Peyer's patch (tissue), 4 donors: ENCODE measurements at regions not wholly inside any gene's neighbourhood (a gene's known extent, or its start where the extent isn't known, plus 50 kb on each side); places are given as distances from the start of the nearest gene placed in this dataset.

Experiments used
- DNase-seq, 3 donors: peaks; one replicate each; pipeline ENCODE4 v3.0.0-alpha.2; 2017 to 2019
- H3K27ac ChIP-seq, 4 donors: fragments of 200-600 bp; sonication (generic); one replicate each; pipeline ENCODE4 v1.5.1; 2016 to 2019
- H3K27me3 ChIP-seq, 2 donors: fragments of 200-600 bp; sonication (generic); one replicate each; pipeline ENCODE4 v1.5.1; 2019
- H3K36me3 ChIP-seq, 3 donors: fragments of 200-600 bp; sonication (generic); one replicate each; pipeline ENCODE4 v1.5.1; 2016 to 2019
- H3K4me1 ChIP-seq, 4 donors: fragments of 200-600 bp; sonication (generic); one replicate each; pipeline ENCODE4 v1.5.1; 2016 to 2019
- H3K4me3 ChIP-seq, 4 donors: fragments of 200-600 bp; sonication (generic); 1 replicate in 3 of 4; 2 replicates in 1 of 4; pipeline ENCODE4 v1.5.1; 2016 to 2019; ENCODE audit warnings: mild to moderate bottlenecking in 1 of 4
- H3K9me3 ChIP-seq, 4 donors: fragments of 200-600 bp; sonication (generic); one replicate each; pipeline ENCODE4 v1.5.1; 2016 to 2019; ENCODE audit warnings: mild to moderate bottlenecking in 1 of 4
- CTCF ChIP-seq, 6 experiments: fragments of 450-650 bp in 4 of 6; fragments of 200-600 bp in 2 of 6; sonication (generic) in 1 of 6; IDR thresholded peaks; one replicate each; pipeline ENCODE4 v1.5.1; 2017 to 2019; ENCODE audit warnings: antibody characterized with exemption in 6 of 6, mild to moderate bottlenecking in 3 of 6, moderate library complexity in 1 of 6
- POLR2A ChIP-seq, 2 donors: fragments of 450-650 bp; IDR thresholded peaks; one replicate each; pipeline ENCODE4 v1.5.1; 2017; ENCODE audit warnings: antibody characterized with exemption in 2 of 2, mild to moderate bottlenecking in 2 of 2, moderate library complexity in 2 of 2

GRCh38 chr13:107190065-107190464 lies 622.1 kb upstream of the ARGLU1 start:
- no peak overlapping the region for H3K27ac ChIP-seq
- H3K27me3 ChIP-seq: no peaks in the 10 kb centered on the region
- no peak for DNase-seq

GRCh38 chr13:107185889-107186288 lies 618.0 kb upstream of the ARGLU1 start:
- H3K9me3 ChIP-seq: no peaks in the 10 kb centered on the region
- no peaks in the 10 kb centered on the region for H3K4me1 ChIP-seq
- no peak overlapping the region for H3K27ac ChIP-seq
- no peak overlapping the region for H3K4me3 ChIP-seq
- no peak for TF ChIP-seq POLR2A (IDR thresholded peaks at IDR 0.05)
- TF ChIP-seq CTCF (IDR thresholded peaks at IDR 0.05): no peak
- H3K36me3 ChIP-seq: no peaks in the 10 kb centered on the region
- H3K27me3 ChIP-seq: no peaks in the 10 kb centered on the region
- no peak for DNase-seq

More at GRCh38 chr13:107190065-107190464, 622.1 kb upstream of the ARGLU1 start:
- Histone ChIP-seq H3K4me1 (no peaks in the 10 kb centered on the region), H3K9me3 (no peaks in the 10 kb centered on the region), H3K4me3 (no peak overlapping the region), H3K36me3 (no peaks in the 10 kb centered on the region)
- TF ChIP-seq CTCF (IDR thresholded peaks at IDR 0.05) (no peak), POLR2A (IDR thresholded peaks at IDR 0.05) (no peak)

- Histone ChIP-seq H3K27ac (no peak overlapping the region), H3K4me1 (no peaks in the 10 kb centered on the region), H3K4me3 (no peak overlapping the region), H3K36me3 (no peaks in the 10 kb centered on the region), H3K27me3 (no peaks in the 10 kb centered on the region), H3K9me3 (no peaks in the 10 kb centered on the region)
- DNase-seq: no peak
- TF ChIP-seq POLR2A (IDR thresholded peaks at IDR 0.05): no peak
Measured at GRCh38 chr13:107170270-107170931, 602.5 kb upstream of the ARGLU1 start.

- H3K36me3 ChIP-seq: no peaks in the 10 kb centered on the region
- H3K27ac ChIP-seq: no peak overlapping the region
- no peaks in the 10 kb centered on the region for H3K4me1 ChIP-seq
- no peak for TF ChIP-seq POLR2A (IDR thresholded peaks at IDR 0.05)
- no peak for TF ChIP-seq CTCF (IDR thresholded peaks at IDR 0.05)
- H3K9me3 ChIP-seq: no peaks in the 10 kb centered on the region
- no peak overlapping the region for H3K4me3 ChIP-seq
- DNase-seq: no peak
- H3K27me3 ChIP-seq: no peaks in the 10 kb centered on the region
Measured at GRCh38 chr13:107157271-107157670, 589.3 kb upstream of the ARGLU1 start.

- Histone ChIP-seq H3K36me3 (no peaks in the 10 kb centered on the region), H3K9me3 (no peaks in the 10 kb centered on the region), H3K27me3 (no peaks in the 10 kb centered on the region), H3K4me1 (no peaks in the 10 kb centered on the region), H3K27ac (no peak overlapping the region), H3K4me3 (no peak overlapping the region)
- TF ChIP-seq POLR2A (IDR thresholded peaks at IDR 0.05) (no peak), CTCF (IDR thresholded peaks at IDR 0.05) (no peak)
- no peak for DNase-seq
Measured at GRCh38 chr13:107144432-107144831, 576.5 kb upstream of the ARGLU1 start.

GRCh38 chr13:107141767-107142166 lies 573.8 kb upstream of the ARGLU1 start:
- DNase-seq: no peak
- TF ChIP-seq CTCF (IDR thresholded peaks at IDR 0.05): no peak
- no peak for TF ChIP-seq POLR2A (IDR thresholded peaks at IDR 0.05)
- H3K9me3 ChIP-seq: no peaks in the 10 kb centered on the region
- no peaks in the 10 kb centered on the region for H3K36me3 ChIP-seq
- H3K27me3 ChIP-seq: no peaks in the 10 kb centered on the region
- H3K4me1 ChIP-seq: no peaks in the 10 kb centered on the region
- H3K4me3 ChIP-seq: no peak overlapping the region
- H3K27ac ChIP-seq: no peak overlapping the region
